ENCODE measurements at regions not wholly inside any gene's neighbourhood (a gene's known extent, or its start where the extent isn't known, plus 50 kb on each side); places are given as distances from the start of the nearest gene placed in this dataset.

- TF ChIP-seq YY1 (IDR thresholded peaks at IDR 0.05; ENCODE audit: insufficient read depth, insufficient read length), result no peak
- TF ChIP-seq ZNF274 (IDR thresholded peaks at IDR 0.05; ENCODE audit: low read depth, low read length), result no peak
- TF ChIP-seq SUZ12 (IDR thresholded peaks at IDR 0.05; ENCODE audit: extremely low read depth, insufficient read depth, insufficient read length), result no peak
Observed at GRCh38 chr4:14343961-14344360, 658.3 kb upstream of the CPEB2 start.

Data from NT2/D1 (cell line).